K562 (cell line): ENCODE measurements at regions not wholly inside any gene's neighbourhood (a gene's known extent, or its start where the extent isn't known, plus 50 kb on each side); places are given as distances from the start of the nearest gene placed in this dataset.

Source experiments
- FOS ChIP-seq: IDR thresholded peaks from 3 replicates; pipeline ENCODE4 v1.6.1; 2011; ENCODE audit not compliant: insufficient read length; ENCODE audit errors: extremely low read depth
- IRF2 ChIP-seq: sonication (generic); formaldehyde crosslinking; IDR thresholded peaks from 2 replicates; pipeline ENCODE4 v1.8.1; 2022; ENCODE audit warnings: mild to moderate bottlenecking, missing genetic modification reagents
- KAT7 ChIP-seq: sonication (generic); formaldehyde crosslinking; IDR thresholded peaks from 2 replicates; pipeline ENCODE4 v1.8.0; 2022; ENCODE audit warnings: missing genetic modification reagents, mild to moderate bottlenecking, borderline replicate concordance
- MTA3 ChIP-seq: fragments of 450-650 bp; formaldehyde crosslinking; IDR thresholded peaks from 2 replicates; pipeline ENCODE4 v1.6.1; 2017; ENCODE audit warnings: mild to moderate bottlenecking, borderline replicate concordance
- MXI1 ChIP-seq: IDR thresholded peaks from 2 replicates; pipeline ENCODE4 v1.6.1; 2011; ENCODE audit warnings: low read depth, mild to moderate bottlenecking, improper control_type of control experiment, low read length
- POLR2A ChIP-seq: fragments of 450-650 bp; conservative IDR thresholded peaks from 2 replicates; pipeline ENCODE4 v1.6.1; 2016
- PURB ChIP-seq: sonication (generic); formaldehyde crosslinking; IDR thresholded peaks from 2 replicates; pipeline ENCODE4 v1.9.0; 2021; ENCODE audit warnings: low read depth, mild to moderate bottlenecking, missing genetic modification reagents
- RBFOX2 ChIP-seq: fragments of 200-400 bp; formaldehyde crosslinking; IDR thresholded peaks from 2 replicates; pipeline ENCODE4 v1.6.1; 2017; ENCODE audit warnings: low read depth, mild to moderate bottlenecking, low read length, moderate library complexity
- TBP ChIP-seq: optimal IDR thresholded peaks from 2 replicates; pipeline ENCODE3; 2011; ENCODE audit warnings: low read depth, low read length, improper control_type of control experiment
- ZBTB1 ChIP-seq: sonication (generic); formaldehyde crosslinking; IDR thresholded peaks from 2 replicates; pipeline ENCODE4 v1.8.1; 2023; ENCODE audit warnings: missing genetic modification reagents, low read depth, mild to moderate bottlenecking, borderline replicate concordance
- ZKSCAN1 ChIP-seq: fragments of 150-350 bp; IDR thresholded peaks from 2 replicates; pipeline ENCODE4 v1.6.1; 2016; ENCODE audit warnings: low read depth, low read length
- ZNF174 ChIP-seq: fragments of 250-450 bp; sonication (Bioruptor Pico); IDR thresholded peaks from 2 replicates; pipeline ENCODE4 v1.4.0; 2020; ENCODE audit warnings: mild to moderate bottlenecking
- TF ChIP-seq, protein P1 (sequence below), 3 experiments: IDR thresholded peaks in 2 of 3; conservative IDR thresholded peaks in 1 of 3; 2 replicates each; pipeline ENCODE4 v1.5.1; 2011 to 2012; ENCODE audit warnings: low read length in 3 of 3, mild to moderate bottlenecking in 3 of 3, control low read depth in 2 of 3, improper control_type of control experiment in 1 of 3, inconsistent platforms in 1 of 3, low read depth in 1 of 3, mixed read lengths in 1 of 3, moderate library complexity in 1 of 3; ENCODE audit not compliant: insufficient read depth in 2 of 3
- TF ChIP-seq, protein P2 (sequence below): fragments of 450-650 bp; IDR thresholded peaks from 2 replicates; pipeline ENCODE4 v1.6.1; 2014; ENCODE audit warnings: low read depth, mild to moderate bottlenecking, moderate library complexity, borderline replicate concordance

GRCh38 chr5:60228676-60229075, 335.1 kb upstream of the PDE4D start:
- TF ChIP-seq ZBTB1 (CRISPR knock-in tag) (no peak), ZKSCAN1 (no peak), MXI1 (no peak), PURB (no peak), POLR2A (no peak), KAT7 (no peak), MTA3 (no peak), IRF2 (CRISPR knock-in tag) (no peak), TBP (no peak), RBFOX2 (no peak), FOS (no peak), ZNF174 (no peak)
- TF ChIP-seq, protein P1, sequence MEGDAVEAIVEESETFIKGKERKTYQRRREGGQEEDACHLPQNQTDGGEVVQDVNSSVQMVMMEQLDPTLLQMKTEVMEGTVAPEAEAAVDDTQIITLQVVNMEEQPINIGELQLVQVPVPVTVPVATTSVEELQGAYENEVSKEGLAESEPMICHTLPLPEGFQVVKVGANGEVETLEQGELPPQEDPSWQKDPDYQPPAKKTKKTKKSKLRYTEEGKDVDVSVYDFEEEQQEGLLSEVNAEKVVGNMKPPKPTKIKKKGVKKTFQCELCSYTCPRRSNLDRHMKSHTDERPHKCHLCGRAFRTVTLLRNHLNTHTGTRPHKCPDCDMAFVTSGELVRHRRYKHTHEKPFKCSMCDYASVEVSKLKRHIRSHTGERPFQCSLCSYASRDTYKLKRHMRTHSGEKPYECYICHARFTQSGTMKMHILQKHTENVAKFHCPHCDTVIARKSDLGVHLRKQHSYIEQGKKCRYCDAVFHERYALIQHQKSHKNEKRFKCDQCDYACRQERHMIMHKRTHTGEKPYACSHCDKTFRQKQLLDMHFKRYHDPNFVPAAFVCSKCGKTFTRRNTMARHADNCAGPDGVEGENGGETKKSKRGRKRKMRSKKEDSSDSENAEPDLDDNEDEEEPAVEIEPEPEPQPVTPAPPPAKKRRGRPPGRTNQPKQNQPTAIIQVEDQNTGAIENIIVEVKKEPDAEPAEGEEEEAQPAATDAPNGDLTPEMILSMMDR (IDR thresholded peaks at IDR 0.05 in 2 of 3, conservative IDR thresholded peaks at IDR 0.05 in 1 of 3; ENCODE audit: insufficient read depth in 2 of 3, low read depth in 1 of 3, low read length in 3 of 3), result no peak
- TF ChIP-seq, protein P2, sequence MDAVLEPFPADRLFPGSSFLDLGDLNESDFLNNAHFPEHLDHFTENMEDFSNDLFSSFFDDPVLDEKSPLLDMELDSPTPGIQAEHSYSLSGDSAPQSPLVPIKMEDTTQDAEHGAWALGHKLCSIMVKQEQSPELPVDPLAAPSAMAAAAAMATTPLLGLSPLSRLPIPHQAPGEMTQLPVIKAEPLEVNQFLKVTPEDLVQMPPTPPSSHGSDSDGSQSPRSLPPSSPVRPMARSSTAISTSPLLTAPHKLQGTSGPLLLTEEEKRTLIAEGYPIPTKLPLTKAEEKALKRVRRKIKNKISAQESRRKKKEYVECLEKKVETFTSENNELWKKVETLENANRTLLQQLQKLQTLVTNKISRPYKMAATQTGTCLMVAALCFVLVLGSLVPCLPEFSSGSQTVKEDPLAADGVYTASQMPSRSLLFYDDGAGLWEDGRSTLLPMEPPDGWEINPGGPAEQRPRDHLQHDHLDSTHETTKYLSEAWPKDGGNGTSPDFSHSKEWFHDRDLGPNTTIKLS, result no peak
